HCT116 (cell line): ENCODE measurements at regions not wholly inside any gene's neighbourhood (a gene's known extent, or its start where the extent isn't known, plus 50 kb on each side); places are given as distances from the start of the nearest gene placed in this dataset.

Source experiments
- ATAC-seq: fragments of 200-7000 bp; cut with Tn5 transposase; 2 replicates; pipeline ENCODE4 v1.9.1; 2020; ENCODE audit warnings: mild to moderate bottlenecking, moderate library complexity
- BruUV-seq: library from RNA; stranded (reverse); fragments of 400-500 nt; replicated peaks from 2 replicates; lab custom pipeline; 2021; lab: Mats Ljungman, UMichigan
- CTCF ChIA-PET: fragments of 300-600 bp; sonication (Branson Sonifier 250); formaldehyde crosslinking; loops from one replicate; lab custom pipeline; 2021; ENCODE audit warnings: antibody characterized with exemption; lab: Charles Lee
- POLR2A ChIA-PET: fragments of 300-600, 350-600 bp; sonication (Branson Sonifier 250); formaldehyde crosslinking; loops from one replicate; lab custom pipeline; 2021; ENCODE audit warnings: antibody characterized with exemption; lab: Charles Lee
- RAD21 ChIA-PET, 2 experiments: fragments of 300-600 bp; sonication (Branson Sonifier 250); formaldehyde crosslinking; loops; one replicate each; lab custom pipeline; 2023; ENCODE audit warnings: low total read pairs in 2 of 2; ENCODE audit not compliant: uncharacterized antibody in 2 of 2, unreplicated experiment in 2 of 2, low non-redundant PET in 1 of 2; lab: Charles Lee
- DNase-seq: peaks from one replicate; pipeline ENCODE4 v3.0.0-alpha.2; 2010; ENCODE audit warnings: low read depth, low spot score
- H2AFZ ChIP-seq: fragments of 200-600 bp; shearing (Covaris generic), sonication (generic); 2 replicates; pipeline ENCODE4 v1.6.1; 2017; ENCODE audit warnings: low read depth, mixed run types, mixed read lengths, antibody characterized with exemption, low read length; ENCODE audit not compliant: poor library complexity, severe bottlenecking
- H3K27ac ChIP-seq: 2 replicates; pipeline ENCODE4 v1.5.1; 2012; ENCODE audit warnings: low read depth, low read length
- H3K27me3 ChIP-seq: fragments of 200-600 bp; sonication (generic); 2 replicates; pipeline ENCODE4 v1.6.1; 2016; ENCODE audit warnings: mixed run types, low read length, mixed read lengths; ENCODE audit not compliant: insufficient read depth
- H3K36me3 ChIP-seq, 2 experiments: fragments of 200-500 bp in 1 of 2; fragments of 200-600 bp in 1 of 2; sonication (Bioruptor generic) in 1 of 2; sonication (generic) in 1 of 2; 2 replicates each; pipeline versions ENCODE4 v1.5.1 to v1.6.1; 2014 to 2016; ENCODE audit warnings: low read length in 2 of 2, inconsistent platforms in 1 of 2, mixed read lengths in 1 of 2, mixed run types in 1 of 2; ENCODE audit not compliant: insufficient read depth in 2 of 2, control insufficient read depth in 1 of 2
- H3K4me1 ChIP-seq, 2 experiments: fragments of 200-600 bp in 1 of 2; sonication (generic) in 1 of 2; 2 replicates each; pipeline versions ENCODE4 v1.5.1 to v1.6.1; 2012 to 2017; ENCODE audit warnings: low read length in 2 of 2, inconsistent platforms in 1 of 2, mild to moderate bottlenecking in 1 of 2, mixed read lengths in 1 of 2, mixed run types in 1 of 2, moderate library complexity in 1 of 2; ENCODE audit not compliant: insufficient read depth in 2 of 2, control insufficient read depth in 1 of 2
- H3K4me2 ChIP-seq: fragments of 200-600 bp; sonication (generic); 2 replicates; pipeline ENCODE4 v1.6.1; 2017; ENCODE audit warnings: mixed run types, low read length, mixed read lengths
- H3K4me3 ChIP-seq, 2 experiments: fragments of 200-600 bp in 1 of 2; sonication (generic) in 1 of 2; replicated peaks in 1 of 2; 2 replicates each; pipeline ENCODE4 v1.5.1; 2011 to 2016; ENCODE audit warnings: low read length in 2 of 2, control low read depth in 1 of 2, low read depth in 1 of 2, mild to moderate bottlenecking in 1 of 2, mixed read lengths in 1 of 2, mixed run types in 1 of 2
- H3K79me2 ChIP-seq: fragments of 200-600 bp; sonication (generic); 2 replicates; pipeline ENCODE4 v1.6.1; 2017; ENCODE audit warnings: mild to moderate bottlenecking, mixed run types, low read length, moderate library complexity, mixed read lengths; ENCODE audit not compliant: insufficient read depth
- H3K9ac ChIP-seq: fragments of 200-600 bp; sonication (generic); 2 replicates; pipeline ENCODE4 v1.6.1; 2016; ENCODE audit warnings: low read length, mixed read lengths
- H3K9me2 ChIP-seq: fragments of 200-600 bp; sonication (generic), shearing (Covaris generic); 2 replicates; pipeline ENCODE4 v1.6.1; 2017; ENCODE audit warnings: mixed run types, mild to moderate bottlenecking, moderate library complexity; ENCODE audit not compliant: insufficient read depth
- H3K9me3 ChIP-seq, 2 experiments: fragments of 200-500 bp in 1 of 2; fragments of 200-600 bp in 1 of 2; sonication (Bioruptor generic) in 1 of 2; sonication (generic) in 1 of 2; 2 replicates each; pipeline ENCODE4 v1.6.1; 2014 to 2017; ENCODE audit warnings: low read length in 2 of 2, mixed read lengths in 2 of 2, inconsistent platforms in 1 of 2, low read depth in 1 of 2, mild to moderate bottlenecking in 1 of 2, mixed run types in 1 of 2, moderate library complexity in 1 of 2; ENCODE audit not compliant: control insufficient read depth in 1 of 2, insufficient read depth in 1 of 2
- H4K20me1 ChIP-seq: fragments of 200-600 bp; sonication (generic), shearing (Covaris generic); 2 replicates; pipeline ENCODE4 v1.6.1; 2017; ENCODE audit warnings: mixed run types, mild to moderate bottlenecking, moderate library complexity; ENCODE audit not compliant: insufficient read depth
- ATF3 ChIP-seq: IDR thresholded peaks from 2 replicates; pipeline ENCODE4 v1.6.1; 2012
- CEBPB ChIP-seq: IDR thresholded peaks from 2 replicates; pipeline ENCODE4 v1.6.1; 2012; ENCODE audit warnings: low read depth
- EGR1 ChIP-seq: IDR thresholded peaks from 2 replicates; pipeline ENCODE4 v1.6.1; 2012; ENCODE audit warnings: low read depth
- EZH2phosphoT487 ChIP-seq: fragments of 200-600 bp; IDR thresholded peaks from 2 replicates; pipeline ENCODE4 v1.6.1; 2018; ENCODE audit warnings: antibody characterized with exemption, borderline replicate concordance
- MAX ChIP-seq: IDR thresholded peaks from 2 replicates; pipeline ENCODE4 v1.6.1; 2012
- REST ChIP-seq: IDR thresholded peaks from 2 replicates; pipeline ENCODE4 v1.6.1; 2012; ENCODE audit warnings: low read depth
- SIN3A ChIP-seq: IDR thresholded peaks from 2 replicates; pipeline ENCODE4 v1.6.1; 2012; ENCODE audit warnings: low read depth
- SRF ChIP-seq: IDR thresholded peaks from 2 replicates; pipeline ENCODE4 v1.6.1; 2012; ENCODE audit warnings: low read depth
- TCF7L2 ChIP-seq: IDR thresholded peaks from 2 replicates; pipeline ENCODE4 v1.7.0; 2011; ENCODE audit warnings: borderline replicate concordance, inconsistent platforms; ENCODE audit not compliant: insufficient read depth, insufficient read length; ENCODE audit errors: extremely low read depth
- YY1 ChIP-seq: IDR thresholded peaks from 2 replicates; pipeline ENCODE4 v1.6.1; 2011; ENCODE audit warnings: low read length, low read depth, moderate library complexity, mild to moderate bottlenecking; ENCODE audit not compliant: insufficient replicate concordance; ENCODE audit errors: extremely low read depth
- ZBTB33 ChIP-seq: IDR thresholded peaks from 2 replicates; pipeline ENCODE4 v1.6.1; 2011; ENCODE audit warnings: mild to moderate bottlenecking, low read length, moderate library complexity; ENCODE audit not compliant: insufficient replicate concordance; ENCODE audit errors: extremely low read depth
- intact Hi-C: fragments of 100-400 bp; cut with micrococcal nuclease; formaldehyde crosslinking; loops from 2 replicates; pipeline ENCODE4 v1.10.0; 2022
- TF ChIP-seq, protein P1 (sequence below), 3 experiments: fragments of 200-600 bp in 1 of 3; sonication (generic) in 1 of 3; IDR thresholded peaks in 2 of 3; conservative IDR thresholded peaks in 1 of 3; 2 replicates each; pipeline ENCODE4 v1.5.1; 2012 to 2017; ENCODE audit warnings: low read depth in 2 of 3, low read length in 2 of 3, antibody characterized with exemption in 1 of 3, borderline replicate concordance in 1 of 3, control low read depth in 1 of 3, mild to moderate bottlenecking in 1 of 3, mixed read lengths in 1 of 3, mixed run types in 1 of 3, moderate library complexity in 1 of 3; ENCODE audit not compliant: insufficient read depth in 1 of 3

DNA sequence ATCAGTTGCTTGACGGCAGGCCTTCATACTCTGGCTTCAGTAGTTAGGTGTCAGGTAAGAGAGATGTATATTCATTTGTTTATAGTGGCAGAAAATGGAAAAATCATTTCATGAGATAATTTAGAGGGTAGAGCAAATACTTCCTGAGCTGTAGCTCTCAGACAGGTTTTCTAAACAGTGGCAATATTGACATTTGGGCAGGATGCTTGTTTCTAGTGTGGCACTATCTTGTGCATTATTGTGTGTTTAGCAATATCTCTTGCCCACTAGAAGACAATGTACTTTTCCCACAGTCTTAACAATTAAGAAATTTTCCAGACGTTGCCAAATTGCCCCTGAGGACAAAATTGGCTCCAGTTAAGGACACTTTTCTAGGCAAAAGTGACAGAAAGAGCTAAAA, 1143.1 kb downstream of the PLA2G4A start:
- H2AFZ ChIP-seq: no peak overlapping the region
- H3K4me1 ChIP-seq: no peaks in the 10 kb centered on the region
- no peaks in the 10 kb centered on the region for H4K20me1 ChIP-seq
- RAD21 ChIA-PET: no interaction called here
- H3K27me3 ChIP-seq: no peaks in the 10 kb centered on the region
- no peak for TF ChIP-seq EZH2phosphoT487
- TF ChIP-seq, protein P1, sequence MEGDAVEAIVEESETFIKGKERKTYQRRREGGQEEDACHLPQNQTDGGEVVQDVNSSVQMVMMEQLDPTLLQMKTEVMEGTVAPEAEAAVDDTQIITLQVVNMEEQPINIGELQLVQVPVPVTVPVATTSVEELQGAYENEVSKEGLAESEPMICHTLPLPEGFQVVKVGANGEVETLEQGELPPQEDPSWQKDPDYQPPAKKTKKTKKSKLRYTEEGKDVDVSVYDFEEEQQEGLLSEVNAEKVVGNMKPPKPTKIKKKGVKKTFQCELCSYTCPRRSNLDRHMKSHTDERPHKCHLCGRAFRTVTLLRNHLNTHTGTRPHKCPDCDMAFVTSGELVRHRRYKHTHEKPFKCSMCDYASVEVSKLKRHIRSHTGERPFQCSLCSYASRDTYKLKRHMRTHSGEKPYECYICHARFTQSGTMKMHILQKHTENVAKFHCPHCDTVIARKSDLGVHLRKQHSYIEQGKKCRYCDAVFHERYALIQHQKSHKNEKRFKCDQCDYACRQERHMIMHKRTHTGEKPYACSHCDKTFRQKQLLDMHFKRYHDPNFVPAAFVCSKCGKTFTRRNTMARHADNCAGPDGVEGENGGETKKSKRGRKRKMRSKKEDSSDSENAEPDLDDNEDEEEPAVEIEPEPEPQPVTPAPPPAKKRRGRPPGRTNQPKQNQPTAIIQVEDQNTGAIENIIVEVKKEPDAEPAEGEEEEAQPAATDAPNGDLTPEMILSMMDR (IDR thresholded peaks at IDR 0.05 in 2 of 3, conservative IDR thresholded peaks at IDR 0.05 in 1 of 3; ENCODE audit: borderline replicate concordance in 1 of 3, insufficient read depth in 1 of 3, low read depth in 2 of 3, low read length in 2 of 3): no peak
- TF ChIP-seq, all 23 proteins: peak for 0
- Histone ChIP-seq H3K9me3 (no peaks in the 10 kb centered on the region), H3K36me3 (no peaks in the 10 kb centered on the region), H3K27ac (no peak overlapping the region), H3K4me2 (no peak overlapping the region), H3K4me3 (no peak overlapping the region), H3K9me2 (no peaks in the 10 kb centered on the region; the same call in 1 of the 2 replicates), H3K9ac (no peak overlapping the region), H3K79me2 (no peaks in the 10 kb centered on the region)
- BruUV-seq: no TSS peak
- no peak for ATAC-seq
- no peak for DNase-seq
- ChIA-PET CTCF (no interaction called here), POLR2A (no interaction called here)
- intact Hi-C loops: no loop called here

- Histone ChIP-seq H3K27me3 (no peaks in the 10 kb centered on the region), H3K9ac (no peak overlapping the region), H3K79me2 (no peaks in the 10 kb centered on the region), H3K36me3 (no peaks in the 10 kb centered on the region), H3K27ac (no peak overlapping the region), H3K4me2 (no peak overlapping the region), H3K4me3 (no peak overlapping the region), H2AFZ (no peak overlapping the region), H3K4me1 (no peaks in the 10 kb centered on the region), H3K9me3 (no peaks in the 10 kb centered on the region), H3K9me2 (no peaks in the 10 kb centered on the region), H4K20me1 (no peaks in the 10 kb centered on the region)
- no TSS peak for BruUV-seq
- no peak for ATAC-seq
- CTCF ChIA-PET: no interaction called here
- DNase-seq: no peak
- intact Hi-C loops: no loop called here
- POLR2A ChIA-PET: no interaction called here
- RAD21 ChIA-PET: no interaction called here
- no peak for TF ChIP-seq TCF7L2
- no peak for TF ChIP-seq SIN3A
- TF ChIP-seq SRF: no peak
- no peak for TF ChIP-seq YY1
- no peak for TF ChIP-seq REST
- no peak for TF ChIP-seq ZBTB33
- no peak for TF ChIP-seq ATF3
- TF ChIP-seq CEBPB: no peak
- no peak for TF ChIP-seq EGR1
- TF ChIP-seq MAX: no peak
Observed at GRCh38 chr1:187977298-187977697, 1148.5 kb downstream of the PLA2G4A start.
